ENCODE measurements at regions not wholly inside any gene's neighbourhood (a gene's known extent, or its start where the extent isn't known, plus 50 kb on each side); places are given as distances from the start of the nearest gene placed in this dataset.

GRCh38 chr1:48115835-48116234, 106.7 kb upstream of the SLC5A9 start:
- no peak overlapping the region for H3K4me3 ChIP-seq (ENCODE audit: low read depth, low read length)
- TF ChIP-seq, protein P1, sequence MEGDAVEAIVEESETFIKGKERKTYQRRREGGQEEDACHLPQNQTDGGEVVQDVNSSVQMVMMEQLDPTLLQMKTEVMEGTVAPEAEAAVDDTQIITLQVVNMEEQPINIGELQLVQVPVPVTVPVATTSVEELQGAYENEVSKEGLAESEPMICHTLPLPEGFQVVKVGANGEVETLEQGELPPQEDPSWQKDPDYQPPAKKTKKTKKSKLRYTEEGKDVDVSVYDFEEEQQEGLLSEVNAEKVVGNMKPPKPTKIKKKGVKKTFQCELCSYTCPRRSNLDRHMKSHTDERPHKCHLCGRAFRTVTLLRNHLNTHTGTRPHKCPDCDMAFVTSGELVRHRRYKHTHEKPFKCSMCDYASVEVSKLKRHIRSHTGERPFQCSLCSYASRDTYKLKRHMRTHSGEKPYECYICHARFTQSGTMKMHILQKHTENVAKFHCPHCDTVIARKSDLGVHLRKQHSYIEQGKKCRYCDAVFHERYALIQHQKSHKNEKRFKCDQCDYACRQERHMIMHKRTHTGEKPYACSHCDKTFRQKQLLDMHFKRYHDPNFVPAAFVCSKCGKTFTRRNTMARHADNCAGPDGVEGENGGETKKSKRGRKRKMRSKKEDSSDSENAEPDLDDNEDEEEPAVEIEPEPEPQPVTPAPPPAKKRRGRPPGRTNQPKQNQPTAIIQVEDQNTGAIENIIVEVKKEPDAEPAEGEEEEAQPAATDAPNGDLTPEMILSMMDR (IDR thresholded peaks at IDR 0.05; ENCODE audit: low read depth, low read length): no peak

DNA sequence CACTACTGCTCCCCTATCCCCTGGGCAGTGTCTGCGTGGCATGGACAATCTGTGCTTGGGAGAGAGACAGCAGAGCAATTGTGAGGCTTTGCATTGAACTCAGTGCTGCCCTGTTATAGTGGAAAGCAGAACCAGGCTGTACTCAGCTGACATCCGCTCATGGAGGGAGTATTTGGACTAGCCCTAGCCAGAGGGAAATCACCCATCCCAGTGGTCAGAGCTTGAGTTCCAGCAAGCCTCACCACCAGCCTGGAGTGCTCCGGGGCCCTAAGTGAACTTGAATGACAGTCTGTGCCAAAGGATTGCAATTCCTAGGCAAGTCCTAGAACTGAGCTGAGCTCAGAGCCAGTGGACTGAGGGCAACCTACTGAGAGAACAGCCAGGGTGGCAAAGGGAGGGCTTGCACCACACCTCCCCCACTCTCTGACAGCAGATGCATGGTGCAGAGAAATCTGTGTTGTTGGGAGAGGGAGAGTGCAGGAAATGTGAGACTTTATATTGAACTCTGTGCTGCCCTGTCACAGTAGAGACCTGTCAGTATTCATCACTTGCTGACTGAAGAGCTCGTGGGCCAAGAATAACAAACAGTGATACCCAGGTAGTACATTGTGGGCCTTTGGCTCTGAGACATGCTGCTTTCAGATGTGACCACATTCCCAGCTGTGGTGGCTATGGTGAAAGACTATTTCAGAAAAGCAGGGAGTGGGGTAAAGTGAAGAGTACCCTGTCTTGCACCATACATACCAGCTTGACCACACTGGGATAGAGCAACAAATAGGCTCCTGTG, 107.7 kb upstream of the SLC5A9 start:
- H3K4me3 ChIP-seq (ENCODE audit: low read depth, low read length): no peak overlapping the region
- TF ChIP-seq, protein P1 (IDR thresholded peaks at IDR 0.05; ENCODE audit: low read depth, low read length): no peak

DNA sequence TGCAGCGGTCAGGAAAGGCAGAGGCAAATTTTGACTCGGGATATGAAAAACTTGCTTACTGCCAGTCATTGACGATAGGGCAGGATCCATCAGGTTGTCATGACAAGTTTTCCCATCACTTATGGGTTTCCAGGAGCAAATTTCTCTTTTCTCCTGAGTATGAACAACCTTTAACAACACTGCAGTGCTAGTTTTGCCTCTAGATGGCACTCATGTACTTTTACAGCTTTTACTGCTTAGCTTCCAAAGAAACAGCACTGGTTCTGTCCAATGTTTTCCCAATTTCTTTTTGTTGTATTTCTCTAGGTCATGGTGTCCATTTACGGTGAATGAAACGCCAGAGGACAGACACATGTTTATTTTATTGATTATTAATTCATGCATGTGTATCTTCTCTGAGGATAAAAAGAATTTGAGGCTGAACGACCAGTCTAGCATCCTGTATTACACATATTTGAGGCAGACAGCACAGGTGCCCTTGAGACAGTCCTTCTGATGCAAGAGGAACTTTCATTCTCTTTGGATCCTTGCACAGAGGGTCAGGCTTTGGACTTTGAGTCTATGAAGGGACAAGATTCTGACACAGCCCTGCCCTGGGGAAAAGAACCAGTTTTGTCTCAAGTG, 112.3 kb upstream of the TRABD2B start:
- no peak overlapping the region for H3K4me3 ChIP-seq (ENCODE audit: low read depth, low read length)
- TF ChIP-seq, protein P1 (IDR thresholded peaks at IDR 0.05; ENCODE audit: low read depth, low read length): peak; percentile 7; the same call in 1 of the 2 replicates

DNA sequence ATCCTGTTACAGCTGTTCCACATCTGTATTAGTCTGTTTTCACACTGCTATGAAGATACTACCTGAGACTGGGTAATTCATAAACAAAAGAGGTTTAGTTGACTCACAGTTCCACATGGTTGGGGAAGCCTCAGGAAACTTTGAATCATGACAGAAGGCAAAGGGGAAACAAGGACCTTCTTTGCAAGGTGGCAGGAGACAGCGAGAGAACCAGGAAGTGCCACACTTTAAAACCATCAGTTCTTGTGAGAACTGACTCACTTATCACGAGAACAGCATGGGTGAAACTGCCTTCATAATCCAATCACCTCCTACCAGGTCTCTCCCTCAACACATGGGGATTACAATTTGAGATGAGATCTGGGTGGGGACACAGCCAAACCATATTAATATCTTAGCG, 110.3 kb upstream of the TRABD2B start:
- TF ChIP-seq, protein P1 (IDR thresholded peaks at IDR 0.05; ENCODE audit: low read depth, low read length): no peak

GRCh38 chr1:48106049-48106448, 108.9 kb upstream of the TRABD2B start:
- TF ChIP-seq, protein P1 (IDR thresholded peaks at IDR 0.05; ENCODE audit: low read depth, low read length): no peak
- no peak overlapping the region for H3K4me3 ChIP-seq (ENCODE audit: low read depth, low read length)

More for the DNA sequence above, 110.3 kb upstream of the TRABD2B start:
- H3K4me3 ChIP-seq (ENCODE audit: low read depth, low read length): no peak overlapping the region

- no peak overlapping the region for H3K4me3 ChIP-seq (ENCODE audit: low read depth, low read length)
Measured at GRCh38 chr1:48105165-48105564, 108.0 kb upstream of the TRABD2B start.

More at GRCh38 chr1:48105165-48105564, 108.0 kb upstream of the TRABD2B start:
- TF ChIP-seq, protein P1 (IDR thresholded peaks at IDR 0.05; ENCODE audit: low read depth, low read length): no peak

All from WI38 (cell line).